NT2/D1 (cell line): ENCODE measurements at regions not wholly inside any gene's neighbourhood (a gene's known extent, or its start where the extent isn't known, plus 50 kb on each side); places are given as distances from the start of the nearest gene placed in this dataset.

Experiments used
- DNase-seq: peaks from one replicate; pipeline ENCODE4 v3.0.0-alpha.2; 2011; ENCODE audit warnings: low read depth, low spot score
- H3K27me3 ChIP-seq: 2 replicates; pipeline ENCODE4 v1.6.0; 2011; ENCODE audit warnings: mild to moderate bottlenecking; ENCODE audit not compliant: insufficient read length, insufficient read depth
- H3K36me3 ChIP-seq: 2 replicates; pipeline ENCODE4 v1.6.1; 2011; ENCODE audit warnings: mild to moderate bottlenecking, low read length, mixed read lengths; ENCODE audit not compliant: insufficient read depth, insufficient read length
- H3K4me1 ChIP-seq: 2 replicates; pipeline ENCODE4 v1.5.1; 2011; ENCODE audit not compliant: insufficient read depth, insufficient read length
- H3K4me3 ChIP-seq: 2 replicates; pipeline ENCODE4 v1.5.1; 2011; ENCODE audit warnings: low read depth; ENCODE audit not compliant: insufficient read length
- H3K9ac ChIP-seq: 2 replicates; pipeline ENCODE4 v1.6.0; 2011; ENCODE audit warnings: low read depth; ENCODE audit not compliant: insufficient read length
- H3K9me3 ChIP-seq: 2 replicates; pipeline ENCODE4 v1.5.1; 2011; ENCODE audit warnings: mild to moderate bottlenecking, low read length; ENCODE audit not compliant: insufficient read depth
- SUZ12 ChIP-seq: IDR thresholded peaks from 2 replicates; pipeline ENCODE4 v1.6.1; 2011; ENCODE audit not compliant: insufficient read length, insufficient read depth; ENCODE audit errors: extremely low read depth
- YY1 ChIP-seq: IDR thresholded peaks from 2 replicates; pipeline ENCODE4 v1.6.1; 2011; ENCODE audit not compliant: insufficient read length, insufficient read depth
- ZNF274 ChIP-seq: IDR thresholded peaks from 2 replicates; pipeline ENCODE4 v1.6.1; 2011; ENCODE audit warnings: mild to moderate bottlenecking, low read depth, low read length

- Histone ChIP-seq H3K4me3 (no peak overlapping the region), H3K9ac (no peak overlapping the region), H3K36me3 (no peaks in the 10 kb centered on the region), H3K4me1 (no peaks in the 10 kb centered on the region), H3K9me3 (no peaks in the 10 kb centered on the region), H3K27me3 (no peaks in the 10 kb centered on the region)
- TF ChIP-seq YY1 (no peak), ZNF274 (no peak), SUZ12 (no peak)
- no peak for DNase-seq
These were observed 208.7 kb upstream of the FAM3C start for GRCh38 chr7:121604627-121605316.

- no peak for DNase-seq
- H3K4me3 ChIP-seq = no peak overlapping the region
These were observed 207.8 kb upstream of the FAM3C start for GRCh38 chr7:121603886-121604285.

DNA sequence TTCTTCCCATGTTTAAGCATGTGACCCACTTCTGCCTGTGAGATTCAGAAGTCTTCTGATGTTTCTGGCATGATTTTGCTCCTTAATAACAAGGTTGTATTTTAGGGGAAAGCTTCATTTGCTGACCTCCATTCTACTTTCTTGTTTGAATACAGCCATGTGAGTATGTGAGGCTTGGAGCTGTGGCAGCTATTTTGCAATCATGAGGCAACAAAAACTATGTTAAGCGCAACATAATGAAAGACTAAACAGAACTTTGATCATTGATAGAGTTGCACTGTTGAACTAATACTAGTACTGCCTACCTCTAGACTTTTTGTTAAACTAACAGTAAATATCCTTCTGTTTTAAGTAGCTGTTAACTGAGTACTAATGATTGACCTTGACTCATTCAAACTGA is 203.8 kb upstream of the FAM3C start:
- no peak for DNase-seq
- Histone ChIP-seq H3K9ac (no peak overlapping the region), H3K36me3 (no peaks in the 10 kb centered on the region), H3K9me3 (no peaks in the 10 kb centered on the region; the same call in 1 of the 2 replicates), H3K4me3 (no peak overlapping the region), H3K4me1 (no peaks in the 10 kb centered on the region), H3K27me3 (no peaks in the 10 kb centered on the region)
- TF ChIP-seq ZNF274 (no peak), YY1 (no peak), SUZ12 (no peak)

More at GRCh38 chr7:121603886-121604285, 207.8 kb upstream of the FAM3C start:
- H3K36me3 ChIP-seq = no peaks in the 10 kb centered on the region
- no peak for TF ChIP-seq SUZ12
- TF ChIP-seq ZNF274 = no peak
- TF ChIP-seq YY1 = no peak
- no peaks in the 10 kb centered on the region for H3K27me3 ChIP-seq
- H3K9ac ChIP-seq = no peak overlapping the region
- H3K9me3 ChIP-seq = no peaks in the 10 kb centered on the region
- H3K4me1 ChIP-seq = no peaks in the 10 kb centered on the region

GRCh38 chr7:121595758-121596696 is 199.9 kb upstream of the FAM3C start:
- no peak overlapping the region for H3K4me3 ChIP-seq
- no peak for TF ChIP-seq YY1
- no peak for TF ChIP-seq ZNF274
- no peak for TF ChIP-seq SUZ12
- H3K27me3 ChIP-seq = no peaks in the 10 kb centered on the region
- no peaks in the 10 kb centered on the region for H3K4me1 ChIP-seq
- H3K36me3 ChIP-seq = no peaks in the 10 kb centered on the region
- no peaks in the 10 kb centered on the region; the same call in 1 of the 2 replicates for H3K9me3 ChIP-seq
- no peak for DNase-seq
- H3K9ac ChIP-seq = no peak overlapping the region

GRCh38 chr7:121591926-121592325 is 195.8 kb upstream of the FAM3C start:
- H3K9me3 ChIP-seq = no peaks in the 10 kb centered on the region; the same call in 1 of the 2 replicates
- no peak overlapping the region for H3K4me3 ChIP-seq
- DNase-seq = no peak
- H3K36me3 ChIP-seq = no peaks in the 10 kb centered on the region
- no peak for TF ChIP-seq SUZ12
- TF ChIP-seq YY1 = no peak
- no peak for TF ChIP-seq ZNF274
- no peak overlapping the region for H3K9ac ChIP-seq
- no peaks in the 10 kb centered on the region for H3K27me3 ChIP-seq
- no peaks in the 10 kb centered on the region for H3K4me1 ChIP-seq

DNA sequence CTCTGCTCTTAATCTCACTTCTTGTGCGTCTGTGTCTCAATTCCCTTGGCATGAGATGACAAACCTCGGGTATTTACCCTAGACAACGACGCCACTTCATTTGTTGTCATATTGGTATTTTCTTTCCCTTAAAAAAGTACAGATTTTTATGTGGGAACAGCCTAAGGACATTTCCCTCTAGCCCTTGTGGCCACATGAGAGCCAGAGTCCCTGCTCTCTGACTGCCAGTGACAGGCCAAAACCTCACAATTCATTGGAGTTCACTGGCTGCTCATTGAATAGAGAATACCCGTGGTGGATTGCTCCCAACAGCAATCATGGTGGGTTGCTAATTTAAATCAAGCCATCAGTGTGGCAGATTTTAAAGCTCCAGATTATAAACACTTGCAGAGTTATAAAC is 191.3 kb upstream of the FAM3C start:
- Histone ChIP-seq H3K9ac (no peak overlapping the region), H3K27me3 (no peaks in the 10 kb centered on the region), H3K9me3 (no peaks in the 10 kb centered on the region), H3K4me1 (no peaks in the 10 kb centered on the region), H3K4me3 (no peak overlapping the region), H3K36me3 (no peaks in the 10 kb centered on the region)
- DNase-seq = no peak
- TF ChIP-seq YY1 = no peak
- TF ChIP-seq ZNF274 = no peak
- TF ChIP-seq SUZ12 = no peak

- H3K27me3 ChIP-seq = no peaks in the 10 kb centered on the region
- DNase-seq = no peak
- H3K4me3 ChIP-seq = no peak overlapping the region
- TF ChIP-seq YY1 = no peak
- no peak overlapping the region for H3K9ac ChIP-seq
- H3K36me3 ChIP-seq = no peaks in the 10 kb centered on the region
- H3K9me3 ChIP-seq = no peaks in the 10 kb centered on the region
- H3K4me1 ChIP-seq = no peaks in the 10 kb centered on the region
These were observed 186.2 kb upstream of the FAM3C start for GRCh38 chr7:121582258-121582657.
